COLO668 (cell line): ENCODE measurements at regions not wholly inside any gene's neighbourhood (a gene's known extent, or its start where the extent isn't known, plus 50 kb on each side); places are given as distances from the start of the nearest gene placed in this dataset.

Experiments
- DNase-seq: peaks from one replicate; lab custom pipeline; 2025; ENCODE audit not compliant: unreplicated experiment; lab: John Stamatoyannopoulos, UW

DNA sequence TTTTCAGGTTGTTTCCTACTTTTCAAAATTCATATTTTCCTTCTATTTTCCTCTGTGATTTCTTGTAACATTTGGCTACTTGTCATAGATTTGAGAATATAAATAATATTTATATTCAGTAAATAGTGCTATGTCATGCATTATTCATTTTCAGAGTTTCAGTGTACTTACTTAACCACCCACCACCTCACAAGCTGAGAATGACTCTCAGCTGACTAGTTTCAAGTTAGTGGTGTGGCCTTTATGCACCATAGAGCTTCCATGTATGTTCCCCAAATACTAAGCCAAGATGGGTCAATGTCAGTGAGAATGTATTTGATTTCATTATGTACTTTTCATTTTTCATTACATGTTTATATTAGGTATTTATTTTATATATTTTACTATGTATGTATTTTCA, 56.9 kb upstream of the RGS1 start:
- no peak for DNase-seq

DNA sequence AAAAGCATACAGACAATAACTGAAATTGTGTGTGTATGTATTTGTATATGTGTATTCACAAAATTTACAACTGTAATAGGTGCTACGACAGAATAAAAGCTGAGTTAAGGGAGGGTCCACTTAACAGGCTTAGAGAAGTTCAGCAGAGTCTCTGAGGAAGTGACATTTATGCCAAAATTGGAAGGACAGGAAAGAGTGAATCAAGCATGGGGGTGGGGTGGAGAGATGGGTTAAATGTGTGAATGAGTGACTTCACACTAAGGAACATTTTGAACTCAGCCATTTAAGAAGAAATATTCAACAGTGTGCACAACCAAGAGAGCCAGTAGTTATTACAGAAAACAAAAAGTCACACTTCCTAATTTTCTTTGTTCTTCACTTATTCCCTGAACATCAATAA, 53.8 kb upstream of the RGS1 start:
- DNase-seq: no peak

DNA sequence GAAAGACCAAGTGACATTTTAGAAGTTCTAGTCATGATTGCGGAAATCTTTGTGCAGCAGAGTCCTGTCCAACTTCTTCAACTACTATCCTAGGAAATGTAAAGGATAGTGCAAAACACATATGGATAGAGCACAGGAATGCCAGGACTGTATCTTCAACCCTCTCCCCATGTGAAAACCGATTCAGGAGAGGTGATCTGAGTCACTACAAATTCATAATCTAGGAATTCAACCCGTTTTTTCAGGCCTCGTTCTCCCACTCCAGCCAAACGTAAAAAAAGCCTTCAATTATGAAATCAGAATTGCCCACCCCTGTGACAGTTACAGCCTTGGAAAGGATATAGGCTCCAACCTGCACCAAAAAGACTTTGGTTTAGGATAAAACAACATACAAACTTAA, 52.9 kb upstream of the RGS1 start:
- DNase-seq: no peak

DNA sequence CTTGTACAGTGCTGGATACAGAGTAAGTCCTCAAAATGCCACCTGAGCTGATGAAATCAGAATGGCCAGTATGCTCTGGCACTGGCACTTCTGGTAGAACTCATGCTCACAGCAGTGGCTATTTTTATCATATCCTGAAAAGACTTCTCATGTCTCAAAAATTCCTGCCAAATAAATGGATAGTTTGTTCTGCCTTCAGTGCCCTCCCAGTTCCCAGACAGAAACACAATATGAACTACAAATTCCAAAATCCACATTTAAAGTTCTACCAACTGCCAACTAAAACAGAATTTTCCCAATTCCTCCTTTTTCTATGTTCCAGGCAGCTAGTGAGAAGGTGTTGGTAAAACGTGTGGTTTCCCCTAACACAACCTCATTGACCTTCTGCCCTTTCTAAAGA, 51.4 kb upstream of the RGS1 start:
- DNase-seq: no peak
